Astrocyte (in vitro differentiated cells and primary cell): ENCODE measurements at regions not wholly inside any gene's neighbourhood (a gene's known extent, or its start where the extent isn't known, plus 50 kb on each side); places are given as distances from the start of the nearest gene placed in this dataset.

ENCODE experiments used
- DNase-seq: peaks from one replicate; pipeline ENCODE4 v3.0.0-alpha.2; 2010; ENCODE audit warnings: low read depth
- FAIRE-seq: peaks from 2 replicates; lab custom pipeline; 2011; peaks lifted over from hg19 to GRCh38; lab: Jason Lieb, UNC
- H2AFZ ChIP-seq: 2 replicates; pipeline ENCODE4 v1.6.0; 2012; ENCODE audit warnings: low read depth, low read length, inconsistent platforms
- H3K27ac ChIP-seq: 2 replicates; pipeline ENCODE4 v1.5.1; 2011; ENCODE audit warnings: low read depth, low read length, inconsistent platforms
- H3K27me3 ChIP-seq: 2 replicates; pipeline ENCODE4 v1.6.0; 2011; ENCODE audit warnings: low read length, inconsistent platforms; ENCODE audit not compliant: insufficient read depth
- H3K36me3 ChIP-seq: 2 replicates; pipeline ENCODE4 v1.5.1; 2011; ENCODE audit warnings: low read length, inconsistent platforms; ENCODE audit not compliant: insufficient read depth
- H3K4me1 ChIP-seq: 2 replicates; pipeline ENCODE4 v1.5.1; 2011; ENCODE audit warnings: low read length, inconsistent platforms; ENCODE audit not compliant: insufficient read depth
- H3K4me2 ChIP-seq: 2 replicates; pipeline ENCODE4 v1.6.0; 2012; ENCODE audit warnings: low read length, inconsistent platforms
- H3K4me3 ChIP-seq: 2 replicates; pipeline ENCODE4 v1.5.1; 2011; ENCODE audit warnings: low read depth, mild to moderate bottlenecking, low read length, inconsistent platforms; ENCODE audit not compliant: insufficient read depth
- H3K79me2 ChIP-seq: 2 replicates; pipeline ENCODE4 v1.6.0; 2012; ENCODE audit warnings: mild to moderate bottlenecking, low read length, inconsistent platforms; ENCODE audit not compliant: insufficient read depth
- H3K9ac ChIP-seq: 2 replicates; pipeline ENCODE4 v1.6.0; 2012; ENCODE audit warnings: mild to moderate bottlenecking, low read length, inconsistent platforms
- H3K9me3 ChIP-seq: 2 replicates; pipeline ENCODE4 v1.5.1; 2012; ENCODE audit warnings: low read depth, mild to moderate bottlenecking, low read length, inconsistent platforms; ENCODE audit not compliant: insufficient read depth
- H4K20me1 ChIP-seq: 2 replicates; pipeline ENCODE4 v1.6.0; 2012; ENCODE audit warnings: low read length, inconsistent platforms; ENCODE audit not compliant: insufficient read depth
- H3K27ac Mint-ChIP-seq: one replicate; pipeline ENCODE4 v1.8.0; 2021; ENCODE audit warnings: mild to moderate bottlenecking, mixed read lengths; ENCODE audit not compliant: unreplicated experiment
- H3K27me3 Mint-ChIP-seq: one replicate; pipeline ENCODE4 v1.8.0; 2021; ENCODE audit warnings: low read depth, mixed read lengths; ENCODE audit not compliant: unreplicated experiment
- H3K36me3 Mint-ChIP-seq: one replicate; pipeline ENCODE4 v1.8.0; 2021; ENCODE audit warnings: low read depth, mixed read lengths; ENCODE audit not compliant: unreplicated experiment
- H3K4me1 Mint-ChIP-seq: one replicate; pipeline ENCODE4 v1.8.0; 2021; ENCODE audit warnings: low read depth, mixed read lengths; ENCODE audit not compliant: unreplicated experiment
- H3K4me3 Mint-ChIP-seq: one replicate; pipeline ENCODE4 v1.8.0; 2021; ENCODE audit warnings: mild to moderate bottlenecking, moderate library complexity, mixed read lengths; ENCODE audit not compliant: unreplicated experiment
- H3K9me3 Mint-ChIP-seq: one replicate; pipeline ENCODE4 v1.8.0; 2021; ENCODE audit warnings: mild to moderate bottlenecking, mixed read lengths; ENCODE audit not compliant: unreplicated experiment
- EZH2 ChIP-seq: IDR thresholded peaks from 2 replicates; pipeline ENCODE4 v1.6.1; 2012; ENCODE audit warnings: mild to moderate bottlenecking, low read length, inconsistent platforms; ENCODE audit not compliant: insufficient read depth
- TF ChIP-seq, protein P1 (sequence below): IDR thresholded peaks from 2 replicates; pipeline ENCODE4 v1.5.1; 2011; ENCODE audit warnings: low read depth, mild to moderate bottlenecking, inconsistent platforms, low read length, moderate library complexity; ENCODE audit not compliant: insufficient read depth

GRCh38 chr1:195714248-195714647 is 894.0 kb downstream of the KCNT2 start:
- Histone ChIP-seq H3K4me2 (no peak overlapping the region), H3K9ac (no peak overlapping the region), H3K36me3 (no peaks in the 10 kb centered on the region), H3K27ac (no peak overlapping the region), H2AFZ (no peak overlapping the region), H3K4me1 (no peaks in the 10 kb centered on the region), H3K27me3 (no peaks in the 10 kb centered on the region), H3K4me3 (no peak overlapping the region), H4K20me1 (no peaks in the 10 kb centered on the region), H3K9me3 (no peaks in the 10 kb centered on the region), H3K79me2 (no peaks in the 10 kb centered on the region)
- no peak overlapping the region for H3K27ac Mint-ChIP-seq
- DNase-seq (peak; percentile 49), FAIRE-seq (no peak)
- H3K36me3 Mint-ChIP-seq: no peaks in the 10 kb centered on the region
- H3K9me3 Mint-ChIP-seq: no peaks in the 10 kb centered on the region
- H3K4me3 Mint-ChIP-seq: no peak overlapping the region
- no peaks in the 10 kb centered on the region for H3K27me3 Mint-ChIP-seq
- TF ChIP-seq, protein P1, sequence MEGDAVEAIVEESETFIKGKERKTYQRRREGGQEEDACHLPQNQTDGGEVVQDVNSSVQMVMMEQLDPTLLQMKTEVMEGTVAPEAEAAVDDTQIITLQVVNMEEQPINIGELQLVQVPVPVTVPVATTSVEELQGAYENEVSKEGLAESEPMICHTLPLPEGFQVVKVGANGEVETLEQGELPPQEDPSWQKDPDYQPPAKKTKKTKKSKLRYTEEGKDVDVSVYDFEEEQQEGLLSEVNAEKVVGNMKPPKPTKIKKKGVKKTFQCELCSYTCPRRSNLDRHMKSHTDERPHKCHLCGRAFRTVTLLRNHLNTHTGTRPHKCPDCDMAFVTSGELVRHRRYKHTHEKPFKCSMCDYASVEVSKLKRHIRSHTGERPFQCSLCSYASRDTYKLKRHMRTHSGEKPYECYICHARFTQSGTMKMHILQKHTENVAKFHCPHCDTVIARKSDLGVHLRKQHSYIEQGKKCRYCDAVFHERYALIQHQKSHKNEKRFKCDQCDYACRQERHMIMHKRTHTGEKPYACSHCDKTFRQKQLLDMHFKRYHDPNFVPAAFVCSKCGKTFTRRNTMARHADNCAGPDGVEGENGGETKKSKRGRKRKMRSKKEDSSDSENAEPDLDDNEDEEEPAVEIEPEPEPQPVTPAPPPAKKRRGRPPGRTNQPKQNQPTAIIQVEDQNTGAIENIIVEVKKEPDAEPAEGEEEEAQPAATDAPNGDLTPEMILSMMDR: no peak
- TF ChIP-seq EZH2: no peak
- H3K4me1 Mint-ChIP-seq: peaks cover 5% of the 10 kb centered on the region

DNA sequence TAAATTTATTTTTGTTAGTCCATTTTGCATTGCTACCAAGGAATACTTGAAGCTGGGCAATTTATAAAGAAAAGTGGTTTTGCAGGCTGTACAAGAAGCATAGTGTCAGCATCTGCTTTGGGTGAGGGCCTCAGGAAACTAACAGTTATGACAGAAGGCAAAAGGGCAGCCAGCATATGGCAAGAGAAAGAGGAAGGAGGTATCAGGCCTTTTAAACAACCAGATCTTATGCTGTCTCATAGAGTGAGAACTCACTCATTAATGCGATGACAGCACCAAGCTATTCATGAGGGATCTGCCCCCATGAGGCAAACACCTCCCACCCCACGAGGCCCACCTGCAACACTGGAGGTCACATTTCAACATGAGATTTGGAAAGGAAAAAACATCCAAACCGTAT is 898.4 kb downstream of the KCNT2 start:
- no peaks in the 10 kb centered on the region for H3K36me3 ChIP-seq
- no peaks in the 10 kb centered on the region for H3K27me3 Mint-ChIP-seq
- peaks cover 3% of the 10 kb centered on the region for H3K4me1 Mint-ChIP-seq

DNA sequence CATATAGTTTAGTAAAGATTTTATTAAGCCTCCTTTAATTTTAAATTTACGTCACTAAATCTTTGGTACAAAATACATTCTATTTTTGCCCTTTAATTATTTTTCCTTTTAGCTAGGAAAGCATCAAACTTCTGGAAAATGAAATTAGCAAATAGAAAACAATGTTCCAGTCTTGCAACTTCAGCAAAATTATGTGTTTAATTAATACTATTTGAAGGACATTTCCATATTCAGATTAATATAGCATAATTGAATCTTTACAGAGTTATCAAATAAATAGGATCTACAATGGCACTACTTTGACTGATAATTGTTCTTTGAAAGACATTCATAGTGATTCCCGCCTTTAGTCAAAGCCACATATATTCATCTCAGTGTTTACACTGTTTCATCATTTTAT is 904.2 kb downstream of the KCNT2 start:
- H3K9ac ChIP-seq: no peak overlapping the region
- H3K36me3 ChIP-seq: no peaks in the 10 kb centered on the region
- H3K4me3 Mint-ChIP-seq: no peak overlapping the region
- no peaks in the 10 kb centered on the region for H3K9me3 Mint-ChIP-seq
- no peaks in the 10 kb centered on the region for H3K27me3 ChIP-seq
- no peak overlapping the region for H2AFZ ChIP-seq
- DNase-seq (no peak), FAIRE-seq (no peak)
- no peaks in the 10 kb centered on the region for H3K9me3 ChIP-seq
- H3K4me1 Mint-ChIP-seq: no peaks in the 10 kb centered on the region
- no peaks in the 10 kb centered on the region for H3K79me2 ChIP-seq
- no peaks in the 10 kb centered on the region for H3K27me3 Mint-ChIP-seq
- no peak for TF ChIP-seq EZH2
- TF ChIP-seq, protein P1: no peak
- H3K4me2 ChIP-seq: no peak overlapping the region
- H3K4me3 ChIP-seq: no peak overlapping the region
- H4K20me1 ChIP-seq: no peaks in the 10 kb centered on the region
- no peaks in the 10 kb centered on the region for H3K4me1 ChIP-seq
- no peak overlapping the region for H3K27ac ChIP-seq
- H3K27ac Mint-ChIP-seq: no peak overlapping the region
- H3K36me3 Mint-ChIP-seq: no peaks in the 10 kb centered on the region

More for the DNA sequence above, 898.4 kb downstream of the KCNT2 start:
- H3K27ac ChIP-seq: no peak overlapping the region
- H3K9me3 ChIP-seq: no peaks in the 10 kb centered on the region
- no peak overlapping the region for H3K4me3 ChIP-seq
- H4K20me1 ChIP-seq: no peaks in the 10 kb centered on the region
- DNase-seq (no peak), FAIRE-seq (no peak)
- H3K4me1 ChIP-seq: no peaks in the 10 kb centered on the region
- Mint-ChIP-seq H3K27ac (no peak overlapping the region), H3K4me3 (no peak overlapping the region), H3K9me3 (no peaks in the 10 kb centered on the region), H3K36me3 (no peaks in the 10 kb centered on the region)
- H3K79me2 ChIP-seq: no peaks in the 10 kb centered on the region
- no peak overlapping the region for H3K9ac ChIP-seq
- TF ChIP-seq EZH2: no peak
- TF ChIP-seq, protein P1: no peak
- H3K27me3 ChIP-seq: no peaks in the 10 kb centered on the region
- H3K4me2 ChIP-seq: no peak overlapping the region
- H2AFZ ChIP-seq: no peak overlapping the region
